Neuron (in vitro differentiated cells): ENCODE measurements at regions not wholly inside any gene's neighbourhood (a gene's known extent, or its start where the extent isn't known, plus 50 kb on each side); places are given as distances from the start of the nearest gene placed in this dataset.
"Not testable (repeated sequence)": the region's sequence is repeated elsewhere in the genome, so short reads cannot be mapped to it uniquely, and the experiment has no call there.

Experiments used
- H2AFZ ChIP-seq: one replicate; pipeline ENCODE4 v1.6.1; 2013; ENCODE audit warnings: low read depth, mild to moderate bottlenecking, inconsistent platforms, low read length, moderate library complexity
- H3K27me3 ChIP-seq: one replicate; pipeline ENCODE4 v1.6.1; 2013; ENCODE audit warnings: low read length; ENCODE audit not compliant: insufficient read depth
- H3K36me3 ChIP-seq: one replicate; pipeline ENCODE4 v1.6.1; 2013; ENCODE audit warnings: low read length; ENCODE audit not compliant: insufficient read depth
- H3K4me1 ChIP-seq: one replicate; pipeline ENCODE4 v1.6.1; 2013; ENCODE audit warnings: low read length; ENCODE audit not compliant: insufficient read depth
- H3K4me3 ChIP-seq: 2 replicates; pipeline ENCODE4 v1.5.1; 2013; ENCODE audit warnings: mild to moderate bottlenecking, low read length, moderate library complexity
- H3K9me3 ChIP-seq: one replicate; pipeline ENCODE4 v1.6.1; 2013; ENCODE audit warnings: low read length

DNA sequence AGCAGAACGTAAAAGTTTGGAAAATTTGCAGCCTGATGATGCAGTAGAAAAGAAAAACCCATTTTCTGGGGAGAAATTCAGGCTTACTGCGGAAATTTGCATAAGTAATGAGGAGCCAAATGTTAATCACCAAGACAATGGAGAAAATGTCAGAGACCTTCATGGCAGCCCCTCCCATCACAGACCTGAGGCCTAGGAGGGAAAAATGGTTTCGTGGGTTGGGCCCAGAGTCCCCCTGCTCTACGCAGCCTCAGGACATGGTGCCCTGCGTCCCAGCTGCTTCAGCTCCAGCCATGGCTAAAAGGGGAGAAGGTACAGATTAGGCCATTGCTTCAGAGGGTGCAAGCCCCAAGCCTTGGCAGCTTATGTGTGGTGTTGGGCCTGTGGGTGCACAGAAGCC lies 255.1 kb upstream of the DIPK2B start:
- not testable (repeated sequence) for H3K9me3 ChIP-seq

DNA sequence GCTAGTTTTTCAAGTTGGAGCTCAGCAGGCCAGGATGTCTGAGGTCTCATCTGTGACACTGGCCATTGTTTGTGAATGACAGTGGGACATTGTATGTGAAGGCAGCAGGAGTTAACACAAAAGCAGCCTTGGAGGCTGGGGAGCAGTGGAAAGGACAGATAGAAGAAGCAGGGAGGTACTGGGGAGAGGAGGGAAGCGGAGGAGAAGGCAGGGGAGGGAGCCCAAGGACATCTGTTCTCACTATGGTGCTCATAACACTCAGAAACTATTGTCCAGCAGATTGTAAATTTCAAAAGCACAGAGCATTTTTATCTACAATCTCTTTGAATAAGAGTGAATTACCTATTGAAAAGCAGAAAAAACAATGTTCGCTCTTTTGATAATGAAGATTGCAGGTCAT lies 253.6 kb upstream of the DIPK2B start:
- Histone ChIP-seq H3K4me3 (no peak overlapping the region), H3K36me3 (no peaks in the 10 kb centered on the region), H3K9me3 (no peaks in the 10 kb centered on the region), H3K27me3 (no peaks in the 10 kb centered on the region), H2AFZ (no peak overlapping the region), H3K4me1 (peaks cover 14% of the 10 kb centered on the region)

More for the DNA sequence above, 255.1 kb upstream of the DIPK2B start:
- H3K36me3 ChIP-seq, H3K4me3 ChIP-seq, H3K27me3 ChIP-seq, H2AFZ ChIP-seq: not testable (repeated sequence)
- peaks cover 14% of the 10 kb centered on the region for H3K4me1 ChIP-seq

DNA sequence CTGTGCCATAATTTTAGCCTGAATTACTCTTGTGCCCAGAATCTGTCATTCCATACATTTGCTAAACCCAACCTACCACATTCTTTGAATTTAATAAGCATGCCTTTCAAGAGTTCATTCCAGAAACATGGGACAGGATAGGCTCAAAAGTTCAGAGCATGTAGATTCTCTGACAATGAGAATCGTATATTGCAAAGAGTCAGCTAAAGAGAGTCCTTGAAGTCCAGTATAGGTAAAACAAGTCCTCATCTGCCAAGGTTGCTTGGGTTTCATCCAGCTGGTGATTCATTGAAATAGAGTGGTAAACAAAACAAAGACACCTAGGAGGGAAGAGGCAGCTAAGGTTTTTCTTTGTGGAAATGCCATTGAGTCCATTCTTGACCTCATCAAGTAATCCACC lies 249.3 kb upstream of the DIPK2B start:
- no peak overlapping the region for H2AFZ ChIP-seq
- H3K27me3 ChIP-seq = no peaks in the 10 kb centered on the region
- no peaks in the 10 kb centered on the region for H3K36me3 ChIP-seq
- no peak overlapping the region for H3K4me3 ChIP-seq
- peaks cover 14% of the 10 kb centered on the region for H3K4me1 ChIP-seq
- H3K9me3 ChIP-seq = no peaks in the 10 kb centered on the region

DNA sequence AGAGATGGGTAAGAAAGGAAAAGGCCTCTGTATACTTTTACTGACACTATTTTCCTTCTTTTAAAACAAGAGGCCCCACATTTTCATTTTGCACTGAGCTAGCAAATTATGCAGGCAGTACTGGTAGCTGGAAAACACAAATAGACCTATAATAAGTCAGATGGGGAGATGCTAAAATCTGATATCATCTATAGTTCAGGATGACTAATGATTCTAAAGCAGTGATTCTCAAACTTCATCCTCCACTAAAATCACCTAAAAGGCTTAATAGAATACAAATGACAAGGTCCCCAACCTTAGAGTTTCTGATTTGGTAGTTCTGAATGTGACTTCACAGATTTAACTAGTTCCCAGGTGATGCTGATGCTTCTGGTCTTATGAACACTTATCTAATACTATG lies 247.3 kb upstream of the DIPK2B start:
- Histone ChIP-seq H3K27me3 (no peaks in the 10 kb centered on the region), H3K9me3 (no peaks in the 10 kb centered on the region), H3K4me1 (no peaks in the 10 kb centered on the region), H3K4me3 (no peak overlapping the region), H2AFZ (no peak overlapping the region), H3K36me3 (no peaks in the 10 kb centered on the region)

DNA sequence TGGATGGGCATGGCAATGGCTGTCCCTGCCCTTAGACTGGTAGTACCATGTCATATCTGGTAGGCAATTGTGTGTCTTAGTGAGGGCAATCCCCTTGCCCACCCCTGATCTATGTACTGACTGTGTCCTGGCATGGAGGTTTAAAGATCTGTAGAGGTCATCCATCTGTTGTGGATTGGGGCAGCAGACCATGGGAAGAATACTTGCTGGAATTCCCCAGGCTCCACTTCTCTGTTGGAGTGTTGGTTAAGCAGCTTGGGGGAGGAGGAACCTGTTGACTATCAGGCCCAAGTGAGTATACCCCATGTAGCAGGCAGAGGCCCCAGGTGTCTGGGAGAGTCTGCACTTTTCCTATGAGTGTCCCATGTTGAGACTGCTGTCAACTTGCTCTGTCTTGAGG lies 246.7 kb upstream of the DIPK2B start:
- H3K9me3 ChIP-seq = no peaks in the 10 kb centered on the region
- H3K4me1 ChIP-seq = no peaks in the 10 kb centered on the region
- no peak overlapping the region for H2AFZ ChIP-seq
- H3K36me3 ChIP-seq = no peaks in the 10 kb centered on the region
- H3K4me3 ChIP-seq = no peak overlapping the region
- H3K27me3 ChIP-seq = no peaks in the 10 kb centered on the region

DNA sequence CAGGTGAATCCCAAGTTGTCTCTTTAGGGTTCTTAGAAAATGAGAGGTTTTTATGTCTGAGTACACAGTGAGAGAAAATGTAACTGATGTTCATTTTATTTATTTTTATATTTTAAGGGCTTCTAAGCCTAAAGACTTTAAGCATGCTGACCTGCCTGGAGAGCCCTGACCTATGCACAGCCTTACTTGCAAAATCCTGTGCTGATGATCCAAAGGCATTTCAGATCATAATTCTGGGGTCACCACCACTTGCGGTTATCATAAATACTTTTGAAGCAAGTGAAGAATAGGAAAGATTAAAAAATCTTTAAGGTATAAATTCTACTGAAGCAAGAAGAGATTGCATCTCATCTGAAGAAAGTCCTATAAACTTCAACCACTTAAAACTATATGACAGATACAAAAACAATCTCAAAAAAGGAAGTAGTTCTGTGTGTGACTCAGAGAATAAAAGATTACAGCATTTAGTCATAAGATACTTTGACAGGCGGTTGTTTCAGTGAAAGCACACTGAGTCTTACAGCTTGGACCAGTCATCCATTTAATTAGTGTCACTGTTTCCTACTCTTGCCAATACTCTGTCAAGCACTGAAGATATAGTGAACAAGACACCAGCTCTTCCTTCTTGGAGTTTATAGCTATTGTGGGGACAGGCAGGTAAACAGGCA lies 245.2 kb upstream of the DIPK2B start:
- Histone ChIP-seq H3K27me3 (no peaks in the 10 kb centered on the region), H3K9me3 (no peaks in the 10 kb centered on the region), H3K4me1 (no peaks in the 10 kb centered on the region), H2AFZ (no peak overlapping the region), H3K4me3 (no peak overlapping the region), H3K36me3 (no peaks in the 10 kb centered on the region)

DNA sequence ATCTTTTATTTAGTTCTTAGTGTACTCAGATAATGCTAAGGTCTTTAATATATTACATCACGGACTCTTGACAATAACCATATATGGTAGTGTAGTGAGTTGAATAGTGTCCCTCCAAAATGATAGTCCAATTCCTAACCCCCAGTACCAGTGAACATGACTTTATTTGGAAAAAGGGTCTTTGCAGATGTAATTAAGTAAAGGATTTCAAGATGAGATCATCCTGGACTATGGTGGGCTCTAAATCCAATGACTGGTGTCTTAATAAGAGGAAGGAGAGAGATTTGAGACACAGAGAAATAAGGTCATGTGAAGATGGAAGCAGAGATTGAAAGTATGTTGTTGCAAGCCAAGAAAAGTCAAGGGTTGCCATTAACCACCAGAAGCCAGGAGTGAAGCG lies 236.5 kb upstream of the DIPK2B start:
- Histone ChIP-seq H3K36me3 (no peaks in the 10 kb centered on the region), H3K27me3 (no peaks in the 10 kb centered on the region), H2AFZ (no peak overlapping the region), H3K4me1 (peaks cover 4% of the 10 kb centered on the region), H3K4me3 (no peak overlapping the region), H3K9me3 (no peaks in the 10 kb centered on the region)

DNA sequence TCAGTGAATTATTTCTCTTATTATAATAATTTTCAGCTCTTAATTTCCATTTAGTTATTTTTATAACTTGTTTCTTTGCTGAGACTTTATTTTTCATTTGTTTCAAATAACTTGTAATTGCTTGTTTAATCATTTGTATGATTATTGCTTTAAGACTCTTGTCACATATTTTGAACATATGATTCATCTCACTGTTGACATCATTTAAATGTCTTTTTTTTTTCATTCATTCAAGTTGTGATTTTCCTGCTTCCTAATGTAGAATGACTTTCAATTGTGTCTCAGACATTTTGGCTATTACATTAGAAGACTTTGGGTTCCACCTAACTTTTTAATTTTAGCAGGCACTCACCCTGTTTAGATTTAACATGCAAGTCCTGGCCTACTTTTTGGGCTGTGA lies 234.8 kb upstream of the DIPK2B start:
- H3K9me3 ChIP-seq = no peaks in the 10 kb centered on the region
- no peak overlapping the region for H3K4me3 ChIP-seq
- no peaks in the 10 kb centered on the region for H3K36me3 ChIP-seq
- H2AFZ ChIP-seq = no peak overlapping the region
- no peaks in the 10 kb centered on the region for H3K27me3 ChIP-seq
- H3K4me1 ChIP-seq = peaks cover 4% of the 10 kb centered on the region

DNA sequence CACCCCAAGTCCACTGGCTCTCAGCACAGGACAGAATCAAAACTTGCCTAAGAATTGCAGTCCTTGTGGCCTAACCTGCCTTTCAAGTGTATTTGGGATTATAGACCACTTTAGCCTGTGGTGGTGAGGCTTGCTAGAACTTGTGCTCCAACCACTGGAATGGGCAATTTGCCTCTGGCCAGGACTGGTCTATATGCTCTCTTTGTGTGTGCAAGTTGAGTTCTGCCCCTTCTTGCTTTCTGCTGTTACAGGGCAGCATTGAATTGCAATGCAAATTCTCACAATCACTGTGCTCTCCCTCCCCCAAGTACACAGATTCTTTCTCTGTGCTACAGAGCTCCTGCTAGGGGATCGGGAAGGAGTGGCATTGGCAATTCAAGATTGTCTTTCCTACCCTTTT lies 233.6 kb upstream of the DIPK2B start:
- no peaks in the 10 kb centered on the region for H3K27me3 ChIP-seq
- H2AFZ ChIP-seq = no peak overlapping the region
- H3K4me1 ChIP-seq = peaks cover 4% of the 10 kb centered on the region
- H3K4me3 ChIP-seq = no peak overlapping the region
- no peaks in the 10 kb centered on the region for H3K9me3 ChIP-seq
- H3K36me3 ChIP-seq = no peaks in the 10 kb centered on the region

DNA sequence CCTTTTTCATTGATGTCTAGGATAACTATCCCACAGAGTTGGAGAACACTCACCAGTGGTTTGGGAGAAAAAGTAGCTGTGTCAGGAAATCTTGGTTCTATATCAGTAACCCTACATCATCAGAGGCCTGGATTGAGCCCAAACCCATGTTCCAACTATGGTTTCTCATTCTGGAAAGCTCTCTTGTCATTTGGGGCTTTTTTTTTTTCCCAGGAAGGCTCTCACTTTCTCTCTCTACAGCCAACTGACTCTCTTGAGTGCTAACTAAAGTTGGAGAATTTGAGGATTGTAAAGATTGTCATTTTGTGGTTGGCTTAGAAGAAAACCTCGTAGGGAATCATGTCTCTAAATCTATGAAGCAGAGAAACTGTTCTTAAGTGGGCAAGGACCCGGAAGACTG lies 228.2 kb upstream of the DIPK2B start:
- H3K4me3 ChIP-seq = no peak overlapping the region
- H3K27me3 ChIP-seq = no peaks in the 10 kb centered on the region
- H3K9me3 ChIP-seq = no peaks in the 10 kb centered on the region
- H3K36me3 ChIP-seq = no peaks in the 10 kb centered on the region
- H2AFZ ChIP-seq = no peak overlapping the region
- no peaks in the 10 kb centered on the region for H3K4me1 ChIP-seq

DNA sequence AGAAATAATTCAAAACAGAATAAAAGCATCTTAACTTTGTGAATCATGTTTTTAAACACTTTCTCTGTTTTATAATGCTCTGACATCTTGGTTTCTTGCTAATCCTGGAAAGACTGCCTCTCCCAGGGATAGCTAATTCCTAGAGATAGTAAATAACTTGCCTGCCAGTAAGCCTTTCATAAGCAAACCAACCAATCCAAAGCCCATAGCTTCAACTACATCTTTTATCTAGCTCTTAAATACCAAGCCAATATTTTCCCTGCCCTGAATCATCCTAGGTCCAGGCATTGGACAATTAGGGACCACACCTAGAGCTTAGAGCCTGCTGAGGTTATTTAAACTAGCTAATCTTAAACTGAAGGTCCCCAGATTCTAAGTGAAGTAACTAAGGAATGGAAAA lies 223.7 kb upstream of the DIPK2B start:
- Histone ChIP-seq H3K9me3 (no peaks in the 10 kb centered on the region), H3K36me3 (no peaks in the 10 kb centered on the region), H3K4me1 (no peaks in the 10 kb centered on the region), H2AFZ (no peak overlapping the region), H3K27me3 (peaks cover 3% of the 10 kb centered on the region), H3K4me3 (no peak overlapping the region)

DNA sequence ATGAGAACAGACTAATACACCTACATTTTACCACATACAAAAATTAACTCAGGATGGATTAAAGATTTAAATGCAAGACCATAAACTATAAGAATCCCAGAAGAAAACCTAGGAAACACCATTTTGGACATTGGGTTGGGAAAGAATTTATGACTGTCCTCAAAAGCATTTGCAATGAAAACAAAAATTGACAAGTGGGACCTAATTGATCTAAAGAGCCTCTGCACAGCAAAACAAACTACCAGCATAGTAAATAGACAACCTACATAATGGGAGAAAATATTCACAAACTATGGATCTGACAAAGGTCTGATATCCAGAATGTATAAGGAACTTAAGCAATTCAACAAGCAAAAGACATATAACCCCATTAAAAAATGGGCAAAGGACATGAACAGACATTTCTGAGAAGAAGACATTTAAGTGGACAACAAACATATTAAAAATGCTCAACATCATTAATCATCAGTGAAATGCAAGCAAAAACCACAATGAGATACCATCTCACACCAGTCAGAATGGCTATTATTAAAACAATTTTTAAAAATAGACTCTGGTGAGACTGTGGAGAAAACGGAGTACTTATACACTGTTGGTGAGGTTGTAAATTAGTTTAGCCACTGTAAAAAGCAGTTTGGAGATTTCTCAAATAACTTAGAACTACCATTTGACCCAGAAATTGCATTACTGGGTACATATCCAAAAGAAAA lies 221.7 kb upstream of the DIPK2B start:
- Histone ChIP-seq H3K36me3 (no peaks in the 10 kb centered on the region), H2AFZ (no peak overlapping the region), H3K9me3 (no peaks in the 10 kb centered on the region), H3K4me1 (no peaks in the 10 kb centered on the region), H3K4me3 (no peak overlapping the region), H3K27me3 (peaks cover 3% of the 10 kb centered on the region)

DNA sequence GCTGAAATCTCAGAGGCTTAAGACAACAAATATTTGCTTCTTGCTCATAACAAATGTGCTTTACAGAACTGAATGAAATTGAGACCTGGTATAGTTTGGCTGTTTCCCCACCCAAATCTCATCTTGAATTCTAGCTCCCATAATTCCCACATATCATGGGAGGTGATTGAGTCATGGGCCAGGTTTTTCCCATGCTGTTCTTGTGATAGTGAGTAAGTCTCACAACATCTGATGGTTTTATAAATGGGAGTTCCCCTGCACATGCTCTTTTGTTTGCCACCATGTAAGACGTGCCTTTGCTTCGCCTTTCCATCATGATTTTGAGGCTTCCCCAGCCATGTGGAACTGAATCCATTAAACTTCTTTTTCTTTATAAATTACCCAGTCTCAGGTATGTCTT lies 221.1 kb upstream of the DIPK2B start:
- H3K4me3 ChIP-seq = no peak overlapping the region
- H3K36me3 ChIP-seq = no peaks in the 10 kb centered on the region
- H2AFZ ChIP-seq = no peak overlapping the region
- no peaks in the 10 kb centered on the region for H3K9me3 ChIP-seq
- peaks cover 3% of the 10 kb centered on the region for H3K27me3 ChIP-seq
- H3K4me1 ChIP-seq = no peaks in the 10 kb centered on the region

DNA sequence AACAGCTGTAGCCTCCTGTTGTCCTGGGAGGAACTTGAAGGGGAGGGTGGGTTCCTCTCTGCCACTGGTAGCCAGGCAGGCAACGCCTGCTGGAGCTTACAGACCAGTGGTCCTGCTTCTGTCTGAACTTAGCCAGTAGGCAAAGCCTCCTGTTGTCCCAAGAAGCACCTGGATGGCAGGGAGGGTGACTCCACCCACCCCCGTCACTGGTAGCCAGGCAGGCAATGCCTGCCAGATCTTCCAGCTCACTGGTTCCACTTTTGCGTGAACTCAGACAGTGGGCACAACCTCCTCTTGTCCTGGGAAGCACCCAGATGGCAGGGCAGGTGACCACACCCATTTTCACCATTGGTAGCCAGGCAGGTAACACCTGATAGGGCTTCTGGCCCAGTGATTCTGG lies 203.5 kb upstream of the DIPK2B start:
- Histone ChIP-seq H3K36me3 (no peaks in the 10 kb centered on the region), H2AFZ (no peak overlapping the region), H3K9me3 (no peaks in the 10 kb centered on the region), H3K4me1 (peaks cover 5% of the 10 kb centered on the region), H3K4me3 (no peak overlapping the region), H3K27me3 (no peaks in the 10 kb centered on the region)
